NCI-H524 treated with DMSO at 0.1 percent for 48 hours (cell line): ENCODE measurements at regions not wholly inside any gene's neighbourhood (a gene's known extent, or its start where the extent isn't known, plus 50 kb on each side); places are given as distances from the start of the nearest gene placed in this dataset.
A peak's percentile ranks its signal among the peaks of the same experiment; 100 is the strongest.

ENCODE experiments used
- DNase-seq: peaks from one replicate; lab custom pipeline; 2025; lab: John Stamatoyannopoulos, UW

GRCh38 chr2:48912110-48912509, 156.6 kb upstream of the LHCGR start:
- DNase-seq, result no peak

- DNase-seq, result no peak
These were observed 155.4 kb upstream of the LHCGR start for GRCh38 chr2:48910961-48911360.

- DNase-seq, result no peak
These were observed 151.1 kb upstream of the LHCGR start for GRCh38 chr2:48906633-48907032.

- DNase-seq, result no peak
These were observed 150.2 kb upstream of the LHCGR start for GRCh38 chr2:48905696-48906095.

- no peak for DNase-seq
These were observed 147.0 kb upstream of the LHCGR start for GRCh38 chr2:48902521-48902920.

GRCh38 chr2:48901416-48901815, 145.9 kb upstream of the LHCGR start:
- DNase-seq, result no peak

- no peak for DNase-seq
These were observed 145.5 kb upstream of the LHCGR start for GRCh38 chr2:48901015-48901343.

- DNase-seq, result peak; percentile 15
These were observed 144.9 kb upstream of the LHCGR start for GRCh38 chr2:48900321-48901014.

- DNase-seq, result no peak
These were observed 141.3 kb upstream of the LHCGR start for GRCh38 chr2:48896870-48897269.

- DNase-seq, result no peak
These were observed 135.1 kb upstream of the LHCGR start for GRCh38 chr2:48890454-48891131.

GRCh38 chr2:48888066-48888465, 132.5 kb upstream of the LHCGR start:
- DNase-seq, result no peak

- no peak for DNase-seq
These were observed 131.4 kb upstream of the LHCGR start for GRCh38 chr2:48886919-48887318.

- no peak for DNase-seq
These were observed 130.3 kb upstream of the LHCGR start for GRCh38 chr2:48885841-48886240.

GRCh38 chr2:48883661-48884060, 128.1 kb upstream of the LHCGR start:
- DNase-seq, result no peak

GRCh38 chr2:48874282-48874681, 118.8 kb upstream of the LHCGR start:
- DNase-seq, result no peak

- no peak for DNase-seq
These were observed 118.1 kb upstream of the LHCGR start for GRCh38 chr2:48873666-48874065.

- no peak for DNase-seq
These were observed 115.4 kb upstream of the LHCGR start for GRCh38 chr2:48870942-48871341.

- DNase-seq, result no peak
These were observed 115.0 kb upstream of the LHCGR start for GRCh38 chr2:48870503-48870902.

GRCh38 chr2:48865704-48866103, 110.2 kb upstream of the LHCGR start:
- no peak for DNase-seq

GRCh38 chr2:48860380-48860779, 104.9 kb upstream of the LHCGR start:
- no peak for DNase-seq

GRCh38 chr2:48856657-48857056, 101.1 kb upstream of the LHCGR start:
- no peak for DNase-seq

GRCh38 chr2:48856144-48856543, 100.6 kb upstream of the LHCGR start:
- DNase-seq, result no peak

GRCh38 chr2:48855142-48855541, 99.6 kb upstream of the LHCGR start:
- DNase-seq, result no peak

GRCh38 chr2:48854681-48855080, 99.2 kb upstream of the LHCGR start:
- DNase-seq, result no peak
